Tibial nerve (tissue), 4 donors: ENCODE measurements at regions not wholly inside any gene's neighbourhood (a gene's known extent, or its start where the extent isn't known, plus 50 kb on each side); places are given as distances from the start of the nearest gene placed in this dataset.

Experiments
- DNase-seq, 2 donors: peaks; one replicate each; pipeline ENCODE4 v3.0.0-alpha.2; 2019; ENCODE audit warnings: low spot score in 2 of 2
- H3K27ac ChIP-seq, 4 donors: fragments of 200-600 bp; sonication (generic) in 3 of 4; one replicate each; pipeline ENCODE4 v1.5.1; 2017 to 2019; ENCODE audit warnings: mild to moderate bottlenecking in 1 of 4
- H3K27me3 ChIP-seq, 2 donors: fragments of 200-600 bp; sonication (generic) in 1 of 2; one replicate each; pipeline versions ENCODE4 v1.5.1 to v1.6.0; 2017 to 2019
- H3K36me3 ChIP-seq, 3 donors: fragments of 200-600 bp; sonication (generic); one replicate each; pipeline ENCODE4 v1.5.1; 2018 to 2019
- H3K4me1 ChIP-seq, 4 donors: fragments of 200-600 bp; sonication (generic) in 3 of 4; one replicate each; pipeline ENCODE4 v1.5.1; 2017 to 2019
- H3K4me3 ChIP-seq, 4 donors: fragments of 200-600 bp; sonication (generic) in 3 of 4; one replicate each; pipeline ENCODE4 v1.5.1; 2017 to 2019; ENCODE audit warnings: mild to moderate bottlenecking in 1 of 4, moderate library complexity in 1 of 4
- H3K9me3 ChIP-seq, 4 donors: fragments of 200-600 bp; sonication (generic) in 3 of 4; one replicate each; pipeline ENCODE4 v1.5.1; 2017 to 2019
- CTCF ChIP-seq, 5 experiments: fragments of 200-600 bp in 3 of 5; fragments of 450-650 bp in 2 of 5; sonication (generic) in 3 of 5; IDR thresholded peaks; one replicate each; pipeline ENCODE4 v1.5.1; 2016 to 2019; ENCODE audit warnings: antibody characterized with exemption in 5 of 5, mild to moderate bottlenecking in 3 of 5, moderate library complexity in 2 of 5
- EP300 ChIP-seq, 2 donors: sonication (generic); formaldehyde crosslinking; IDR thresholded peaks; one replicate each; pipeline ENCODE4 v1.6.1; 2017; ENCODE audit warnings: antibody characterized with exemption in 2 of 2, mild to moderate bottlenecking in 1 of 2
- POLR2A ChIP-seq, 2 donors: fragments of 450-650 bp; IDR thresholded peaks; one replicate each; pipeline ENCODE4 v1.6.1; 2017; ENCODE audit warnings: antibody characterized with exemption in 2 of 2, mild to moderate bottlenecking in 2 of 2, moderate library complexity in 2 of 2
- WGBS, 2 donors: methylation state at CpG; one replicate each; pipeline ENCODE4 v1.1.5; 2018; 5-methylcytosine and 5-hydroxymethylcytosine counted together

DNA sequence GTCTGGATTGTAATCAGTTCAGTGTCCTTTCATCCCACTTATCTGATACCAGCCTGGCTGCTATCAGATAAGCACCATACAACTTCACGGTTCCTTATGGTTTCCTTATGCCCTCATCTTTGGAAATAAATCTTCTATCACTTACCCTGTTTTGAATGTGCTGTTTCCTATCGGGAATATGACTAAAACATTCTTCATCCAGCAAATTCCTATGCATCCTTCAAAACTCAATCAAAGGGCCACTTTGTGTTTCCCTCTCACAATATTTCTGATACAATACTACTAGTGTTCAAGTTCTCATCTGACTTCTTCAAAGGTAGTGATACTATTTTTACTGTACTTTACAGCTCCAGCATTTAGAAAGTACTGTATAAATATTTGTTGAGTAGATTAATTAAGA lies 513.2 kb downstream of the OMA1 start:
- 19 to 31% methylated on average over 2 of the region's 2 CpGs for WGBS, 2 donors
- no peaks in the 10 kb centered on the region for H3K36me3 ChIP-seq
- H3K4me3 ChIP-seq, result no peak overlapping the region
- H3K27me3 ChIP-seq, result no peaks in the 10 kb centered on the region
- no peaks in the 10 kb centered on the region for H3K9me3 ChIP-seq
- no peak for DNase-seq
- H3K27ac ChIP-seq, result no peak overlapping the region
- no peaks in the 10 kb centered on the region for H3K4me1 ChIP-seq
- TF ChIP-seq CTCF (IDR thresholded peaks at IDR 0.05) (no peak), POLR2A (IDR thresholded peaks at IDR 0.05) (no peak), EP300 (IDR thresholded peaks at IDR 0.05) (no peak)

- 84 to 96% methylated on average over 1 of the region's 1 CpG for WGBS, 2 donors
Observed at GRCh38 chr1:58032611-58033073, 513.9 kb downstream of the OMA1 start.

DNA sequence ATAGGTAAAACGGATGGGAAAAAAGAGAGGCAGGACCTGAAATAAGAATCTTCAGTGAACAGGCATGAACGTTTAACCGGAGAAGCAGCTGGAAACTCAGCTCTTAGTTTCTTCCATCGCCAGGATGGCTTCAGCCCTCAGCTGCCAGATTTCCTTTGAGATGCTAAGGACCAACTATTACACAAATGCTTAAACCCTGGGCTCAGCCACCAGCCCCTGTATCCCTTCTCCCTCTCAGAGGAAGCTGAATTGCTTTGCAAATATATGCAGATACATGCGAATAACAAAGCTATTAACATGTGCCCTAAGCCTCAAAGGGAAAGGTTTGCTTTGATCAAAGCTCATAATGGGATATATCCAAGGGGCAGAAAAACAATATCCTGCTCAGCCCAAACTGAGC lies 515.1 kb downstream of the OMA1 start:
- no peak overlapping the region for H3K27ac ChIP-seq
- no peak overlapping the region for H3K4me3 ChIP-seq
- H3K9me3 ChIP-seq, result no peaks in the 10 kb centered on the region
- H3K4me1 ChIP-seq, result no peaks in the 10 kb centered on the region
- 40 to 53% methylated on average over 5 of the region's 5 CpGs for WGBS, 2 donors
- H3K27me3 ChIP-seq, result no peaks in the 10 kb centered on the region
- TF ChIP-seq CTCF (IDR thresholded peaks at IDR 0.05) (no peak), POLR2A (IDR thresholded peaks at IDR 0.05) (no peak), EP300 (IDR thresholded peaks at IDR 0.05) (no peak)
- H3K36me3 ChIP-seq, result no peaks in the 10 kb centered on the region
- DNase-seq, result no peak

More at GRCh38 chr1:58032611-58033073, 513.9 kb downstream of the OMA1 start:
- H3K27ac ChIP-seq, result no peak overlapping the region
- H3K9me3 ChIP-seq, result no peaks in the 10 kb centered on the region
- no peaks in the 10 kb centered on the region for H3K27me3 ChIP-seq
- TF ChIP-seq EP300 (IDR thresholded peaks at IDR 0.05) (no peak), POLR2A (IDR thresholded peaks at IDR 0.05) (no peak), CTCF (IDR thresholded peaks at IDR 0.05) (no peak)
- DNase-seq, result no peak
- no peak overlapping the region for H3K4me3 ChIP-seq
- H3K36me3 ChIP-seq, result no peaks in the 10 kb centered on the region
- H3K4me1 ChIP-seq, result no peaks in the 10 kb centered on the region

GRCh38 chr1:58030456-58030855 lies 516.1 kb downstream of the OMA1 start:
- TF ChIP-seq CTCF (IDR thresholded peaks at IDR 0.05) (no peak), POLR2A (IDR thresholded peaks at IDR 0.05) (no peak), EP300 (IDR thresholded peaks at IDR 0.05) (no peak)

GRCh38 chr1:58017641-58018040 lies 528.9 kb downstream of the OMA1 start:
- no peak overlapping the region for H3K27ac ChIP-seq

More at GRCh38 chr1:58030456-58030855, 516.1 kb downstream of the OMA1 start:
- H3K36me3 ChIP-seq, result no peaks in the 10 kb centered on the region
- no peaks in the 10 kb centered on the region for H3K9me3 ChIP-seq
- no peaks in the 10 kb centered on the region for H3K27me3 ChIP-seq
- H3K27ac ChIP-seq, result no peak overlapping the region
- no peak overlapping the region for H3K4me3 ChIP-seq
- no peak for DNase-seq
- WGBS, 2 donors, result 26 to 35% methylated on average over 3 of the region's 3 CpGs
- H3K4me1 ChIP-seq, result no peaks in the 10 kb centered on the region

More at GRCh38 chr1:58017641-58018040, 528.9 kb downstream of the OMA1 start:
- Histone ChIP-seq H3K9me3 (no peaks in the 10 kb centered on the region), H3K4me1 (no peaks in the 10 kb centered on the region), H3K36me3 (no peaks in the 10 kb centered on the region), H3K27me3 (no peaks in the 10 kb centered on the region), H3K4me3 (no peak overlapping the region)
- TF ChIP-seq POLR2A (IDR thresholded peaks at IDR 0.05), result no peak
- TF ChIP-seq EP300 (IDR thresholded peaks at IDR 0.05), result no peak
- TF ChIP-seq CTCF (IDR thresholded peaks at IDR 0.05), result no peak
- 88 to 92% methylated on average over 3 of the region's 3 CpGs for WGBS, 2 donors
- no peak for DNase-seq
